HCT116 (cell line): ENCODE measurements at regions not wholly inside any gene's neighbourhood (a gene's known extent, or its start where the extent isn't known, plus 50 kb on each side); places are given as distances from the start of the nearest gene placed in this dataset.

Experiments used
- ATAC-seq: fragments of 200-7000 bp; cut with Tn5 transposase; 2 replicates; pipeline ENCODE4 v1.9.1; 2020; ENCODE audit warnings: mild to moderate bottlenecking, moderate library complexity
- BruUV-seq: library from RNA; stranded (reverse); fragments of 400-500 nt; replicated peaks from 2 replicates; lab custom pipeline; 2021; lab: Mats Ljungman, UMichigan
- CTCF ChIA-PET: fragments of 300-600 bp; sonication (Branson Sonifier 250); formaldehyde crosslinking; loops from one replicate; lab custom pipeline; 2021; ENCODE audit warnings: antibody characterized with exemption; lab: Charles Lee
- POLR2A ChIA-PET: fragments of 300-600, 350-600 bp; sonication (Branson Sonifier 250); formaldehyde crosslinking; loops from one replicate; lab custom pipeline; 2021; ENCODE audit warnings: antibody characterized with exemption; lab: Charles Lee
- RAD21 ChIA-PET, 2 experiments: fragments of 300-600 bp; sonication (Branson Sonifier 250); formaldehyde crosslinking; loops; one replicate each; lab custom pipeline; 2023; ENCODE audit warnings: low total read pairs in 2 of 2; ENCODE audit not compliant: uncharacterized antibody in 2 of 2, unreplicated experiment in 2 of 2, low non-redundant PET in 1 of 2; lab: Charles Lee
- DNase-seq: peaks from one replicate; pipeline ENCODE4 v3.0.0-alpha.2; 2010; ENCODE audit warnings: low read depth, low spot score
- H2AFZ ChIP-seq: fragments of 200-600 bp; shearing (Covaris generic), sonication (generic); 2 replicates; pipeline ENCODE4 v1.6.1; 2017; ENCODE audit warnings: low read depth, mixed run types, mixed read lengths, antibody characterized with exemption, low read length; ENCODE audit not compliant: poor library complexity, severe bottlenecking
- H3K27ac ChIP-seq: 2 replicates; pipeline ENCODE4 v1.5.1; 2012; ENCODE audit warnings: low read depth, low read length
- H3K27me3 ChIP-seq: fragments of 200-600 bp; sonication (generic); 2 replicates; pipeline ENCODE4 v1.6.1; 2016; ENCODE audit warnings: mixed run types, low read length, mixed read lengths; ENCODE audit not compliant: insufficient read depth
- H3K36me3 ChIP-seq, 2 experiments: fragments of 200-500 bp in 1 of 2; fragments of 200-600 bp in 1 of 2; sonication (Bioruptor generic) in 1 of 2; sonication (generic) in 1 of 2; 2 replicates each; pipeline versions ENCODE4 v1.5.1 to v1.6.1; 2014 to 2016; ENCODE audit warnings: low read length in 2 of 2, inconsistent platforms in 1 of 2, mixed read lengths in 1 of 2, mixed run types in 1 of 2; ENCODE audit not compliant: insufficient read depth in 2 of 2, control insufficient read depth in 1 of 2
- H3K4me1 ChIP-seq, 2 experiments: fragments of 200-600 bp in 1 of 2; sonication (generic) in 1 of 2; 2 replicates each; pipeline versions ENCODE4 v1.5.1 to v1.6.1; 2012 to 2017; ENCODE audit warnings: low read length in 2 of 2, inconsistent platforms in 1 of 2, mild to moderate bottlenecking in 1 of 2, mixed read lengths in 1 of 2, mixed run types in 1 of 2, moderate library complexity in 1 of 2; ENCODE audit not compliant: insufficient read depth in 2 of 2, control insufficient read depth in 1 of 2
- H3K4me2 ChIP-seq: fragments of 200-600 bp; sonication (generic); 2 replicates; pipeline ENCODE4 v1.6.1; 2017; ENCODE audit warnings: mixed run types, low read length, mixed read lengths
- H3K4me3 ChIP-seq, 2 experiments: fragments of 200-600 bp in 1 of 2; sonication (generic) in 1 of 2; replicated peaks in 1 of 2; 2 replicates each; pipeline ENCODE4 v1.5.1; 2011 to 2016; ENCODE audit warnings: low read length in 2 of 2, control low read depth in 1 of 2, low read depth in 1 of 2, mild to moderate bottlenecking in 1 of 2, mixed read lengths in 1 of 2, mixed run types in 1 of 2
- H3K79me2 ChIP-seq: fragments of 200-600 bp; sonication (generic); 2 replicates; pipeline ENCODE4 v1.6.1; 2017; ENCODE audit warnings: mild to moderate bottlenecking, mixed run types, low read length, moderate library complexity, mixed read lengths; ENCODE audit not compliant: insufficient read depth
- H3K9ac ChIP-seq: fragments of 200-600 bp; sonication (generic); 2 replicates; pipeline ENCODE4 v1.6.1; 2016; ENCODE audit warnings: low read length, mixed read lengths
- H3K9me2 ChIP-seq: fragments of 200-600 bp; sonication (generic), shearing (Covaris generic); 2 replicates; pipeline ENCODE4 v1.6.1; 2017; ENCODE audit warnings: mixed run types, mild to moderate bottlenecking, moderate library complexity; ENCODE audit not compliant: insufficient read depth
- H3K9me3 ChIP-seq, 2 experiments: fragments of 200-500 bp in 1 of 2; fragments of 200-600 bp in 1 of 2; sonication (Bioruptor generic) in 1 of 2; sonication (generic) in 1 of 2; 2 replicates each; pipeline ENCODE4 v1.6.1; 2014 to 2017; ENCODE audit warnings: low read length in 2 of 2, mixed read lengths in 2 of 2, inconsistent platforms in 1 of 2, low read depth in 1 of 2, mild to moderate bottlenecking in 1 of 2, mixed run types in 1 of 2, moderate library complexity in 1 of 2; ENCODE audit not compliant: control insufficient read depth in 1 of 2, insufficient read depth in 1 of 2
- H4K20me1 ChIP-seq: fragments of 200-600 bp; sonication (generic), shearing (Covaris generic); 2 replicates; pipeline ENCODE4 v1.6.1; 2017; ENCODE audit warnings: mixed run types, mild to moderate bottlenecking, moderate library complexity; ENCODE audit not compliant: insufficient read depth
- ATF3 ChIP-seq: IDR thresholded peaks from 2 replicates; pipeline ENCODE4 v1.6.1; 2012
- CBX3 ChIP-seq: IDR thresholded peaks from 2 replicates; pipeline ENCODE4 v1.6.1; 2012; ENCODE audit warnings: low read depth
- CEBPB ChIP-seq: IDR thresholded peaks from 2 replicates; pipeline ENCODE4 v1.6.1; 2012; ENCODE audit warnings: low read depth
- ELF1 ChIP-seq: IDR thresholded peaks from 2 replicates; pipeline ENCODE4 v1.6.1; 2012; ENCODE audit warnings: low read depth, borderline replicate concordance
- EZH2 ChIP-seq: fragments of 200-600 bp; sonication (generic); IDR thresholded peaks from 2 replicates; pipeline ENCODE4 v1.6.1; 2017; ENCODE audit warnings: antibody characterized with exemption, mixed run types
- EZH2phosphoT487 ChIP-seq: fragments of 200-600 bp; IDR thresholded peaks from 2 replicates; pipeline ENCODE4 v1.6.1; 2018; ENCODE audit warnings: antibody characterized with exemption, borderline replicate concordance
- FOSL1 ChIP-seq: IDR thresholded peaks from 2 replicates; pipeline ENCODE4 v1.6.1; 2012; ENCODE audit warnings: low read depth
- POLR2A ChIP-seq: IDR thresholded peaks from 2 replicates; pipeline ENCODE4 v1.7.0; 2011; ENCODE audit warnings: borderline replicate concordance; ENCODE audit not compliant: insufficient read depth, insufficient read length; ENCODE audit errors: extremely low read depth
- SP1 ChIP-seq: IDR thresholded peaks from 2 replicates; pipeline ENCODE4 v1.6.1; 2012; ENCODE audit warnings: low read depth
- SRF ChIP-seq: IDR thresholded peaks from 2 replicates; pipeline ENCODE4 v1.6.1; 2012; ENCODE audit warnings: low read depth
- TCF7L2 ChIP-seq: IDR thresholded peaks from 2 replicates; pipeline ENCODE4 v1.7.0; 2011; ENCODE audit warnings: borderline replicate concordance, inconsistent platforms; ENCODE audit not compliant: insufficient read depth, insufficient read length; ENCODE audit errors: extremely low read depth
- YY1 ChIP-seq: IDR thresholded peaks from 2 replicates; pipeline ENCODE4 v1.6.1; 2011; ENCODE audit warnings: low read length, low read depth, moderate library complexity, mild to moderate bottlenecking; ENCODE audit not compliant: insufficient replicate concordance; ENCODE audit errors: extremely low read depth
- ZFX ChIP-seq: fragments of 450-650 bp; IDR thresholded peaks from 2 replicates; pipeline ENCODE4 v1.6.1; 2017
- ZNF274 ChIP-seq: fragments of 200-500 bp; sonication (Bioruptor generic); IDR thresholded peaks from 2 replicates; pipeline ENCODE4 v1.6.1; 2014; ENCODE audit warnings: mild to moderate bottlenecking, low read depth, low read length, inconsistent platforms
- intact Hi-C: fragments of 100-400 bp; cut with micrococcal nuclease; formaldehyde crosslinking; loops from 2 replicates; pipeline ENCODE4 v1.10.0; 2022
- TF ChIP-seq, protein P1 (sequence below): IDR thresholded peaks from 2 replicates; pipeline ENCODE4 v1.6.1; 2012
- TF ChIP-seq, protein P2 (sequence below): IDR thresholded peaks from 2 replicates; pipeline ENCODE4 v1.6.1; 2011; ENCODE audit warnings: mild to moderate bottlenecking, low read length, moderate library complexity; ENCODE audit not compliant: insufficient replicate concordance; ENCODE audit errors: extremely low read depth

DNA sequence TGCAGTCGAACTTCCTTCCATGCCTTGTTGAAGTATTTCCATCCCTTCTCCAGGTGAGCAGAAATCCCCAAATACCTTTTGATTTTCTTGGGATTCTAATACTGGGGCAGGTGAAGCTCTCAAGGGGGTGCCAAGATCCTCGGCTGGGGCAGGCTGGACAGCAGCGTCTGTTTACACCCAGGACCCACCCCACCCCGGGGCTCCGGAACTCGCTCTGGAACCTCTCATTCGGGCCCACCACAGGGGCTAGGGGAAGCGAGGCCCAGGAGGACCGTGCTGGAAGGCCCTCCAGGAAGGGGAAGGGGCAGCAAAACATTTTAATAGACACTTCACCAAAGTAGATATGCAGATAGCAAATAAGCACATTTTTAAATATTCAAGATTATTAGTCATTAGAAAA lies 161.9 kb upstream of the GORAB start:
- RAD21 ChIA-PET, result no interaction called here
- H3K4me3 ChIP-seq, result no peak overlapping the region
- intact Hi-C loops, result no loop called here
- TF ChIP-seq ZFX, result no peak
- no peak for TF ChIP-seq SRF
- no peak for TF ChIP-seq CBX3
- no peak for TF ChIP-seq FOSL1
- no peak for TF ChIP-seq SP1
- TF ChIP-seq, protein P1, sequence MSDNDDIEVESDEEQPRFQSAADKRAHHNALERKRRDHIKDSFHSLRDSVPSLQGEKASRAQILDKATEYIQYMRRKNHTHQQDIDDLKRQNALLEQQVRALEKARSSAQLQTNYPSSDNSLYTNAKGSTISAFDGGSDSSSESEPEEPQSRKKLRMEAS, result no peak
- no peak for TF ChIP-seq YY1
- TF ChIP-seq EZH2, result no peak
- TF ChIP-seq POLR2A, result no peak
- no peak for TF ChIP-seq ZNF274
- TF ChIP-seq, protein P2, sequence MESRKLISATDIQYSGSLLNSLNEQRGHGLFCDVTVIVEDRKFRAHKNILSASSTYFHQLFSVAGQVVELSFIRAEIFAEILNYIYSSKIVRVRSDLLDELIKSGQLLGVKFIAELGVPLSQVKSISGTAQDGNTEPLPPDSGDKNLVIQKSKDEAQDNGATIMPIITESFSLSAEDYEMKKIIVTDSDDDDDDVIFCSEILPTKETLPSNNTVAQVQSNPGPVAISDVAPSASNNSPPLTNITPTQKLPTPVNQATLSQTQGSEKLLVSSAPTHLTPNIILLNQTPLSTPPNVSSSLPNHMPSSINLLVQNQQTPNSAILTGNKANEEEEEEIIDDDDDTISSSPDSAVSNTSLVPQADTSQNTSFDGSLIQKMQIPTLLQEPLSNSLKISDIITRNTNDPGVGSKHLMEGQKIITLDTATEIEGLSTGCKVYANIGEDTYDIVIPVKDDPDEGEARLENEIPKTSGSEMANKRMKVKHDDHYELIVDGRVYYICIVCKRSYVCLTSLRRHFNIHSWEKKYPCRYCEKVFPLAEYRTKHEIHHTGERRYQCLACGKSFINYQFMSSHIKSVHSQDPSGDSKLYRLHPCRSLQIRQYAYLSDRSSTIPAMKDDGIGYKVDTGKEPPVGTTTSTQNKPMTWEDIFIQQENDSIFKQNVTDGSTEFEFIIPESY, result no peak
- no peak for TF ChIP-seq EZH2phosphoT487
- no peak for TF ChIP-seq CEBPB
- no peak for TF ChIP-seq ATF3
- TF ChIP-seq ELF1, result no peak
- TF ChIP-seq TCF7L2, result no peak
- TF ChIP-seq, all 23 proteins: peak for 0
- H3K27me3 ChIP-seq, result no peaks in the 10 kb centered on the region
- no TSS peak for BruUV-seq
- no peaks in the 10 kb centered on the region for H3K79me2 ChIP-seq
- H3K9me3 ChIP-seq, result no peaks in the 10 kb centered on the region
- no peak overlapping the region for H2AFZ ChIP-seq
- no peaks in the 10 kb centered on the region for H3K9me2 ChIP-seq
- no peaks in the 10 kb centered on the region for H3K36me3 ChIP-seq
- no peak for ATAC-seq
- no peaks in the 10 kb centered on the region for H4K20me1 ChIP-seq
- ChIA-PET CTCF (no interaction called here), POLR2A (no interaction called here)
- no peak for DNase-seq
- H3K4me2 ChIP-seq, result no peak overlapping the region
- no peak overlapping the region for H3K27ac ChIP-seq
- no peak overlapping the region for H3K9ac ChIP-seq
- no peaks in the 10 kb centered on the region for H3K4me1 ChIP-seq
